Heart left ventricle (tissue), 13 donors: ENCODE measurements at regions not wholly inside any gene's neighbourhood (a gene's known extent, or its start where the extent isn't known, plus 50 kb on each side); places are given as distances from the start of the nearest gene placed in this dataset.

Experiments used
- CTCF ChIP-seq, 12 donors: fragments of 200-600 bp; sonication (generic) in 4 of 12; IDR thresholded peaks; one replicate each; pipeline versions ENCODE4 v1.5.0 to v1.8.0; 2018 to 2022; ENCODE audit warnings: antibody characterized with exemption in 12 of 12, mild to moderate bottlenecking in 5 of 12
- POLR2A ChIP-seq, 2 donors: fragments of 450-650 bp; IDR thresholded peaks; one replicate each; pipeline ENCODE4 v1.6.1; 2017; ENCODE audit warnings: antibody characterized with exemption in 2 of 2, mild to moderate bottlenecking in 2 of 2, moderate library complexity in 2 of 2
- donor health status: ischemic (EF 13 %, LVEDD 7.1; RV severe dilation, severe dysfunction).
- donor health status: DM: no; HTN: yes; CAD: no.
- donor health status: DM: no; HTN: no; CAD: no.
- donor health status: ischemic (EF 25% LVEDD 6.9; RV normal size, moderate dysfunction).
- donor health status: ischemic (EF 25% LVEDD 5.7; RV mildly dilated, moderate dysfunction).
- donor health status: ischemic (EF 35%, LVEDD 5.7; RV mildly dilated, moderate dysfunction).
- donor health status: nonischemic (EF 11% LVEDD 7.7; RV severe dilation, severe dysfunction).
- donor health status: DM: yes; HTN: yes; CAD: no.
- donor health status: PGD.
- donor health status: ischemic (EF 29% LVEDD 5.4; RV normal size, mild dysfunction).
- donor health status: nonischemic (EF 23%, LVEDD 6.1; RV moderate dilation, normal function).

GRCh38 chr16:52770828-52771227 lies 223.9 kb upstream of the TOX3 start:
- no peak for TF ChIP-seq CTCF (IDR thresholded peaks at IDR 0.05)
- no peak for TF ChIP-seq POLR2A (IDR thresholded peaks at IDR 0.05)
